Gastrocnemius medialis (tissue), 4 donors: ENCODE measurements at regions not wholly inside any gene's neighbourhood (a gene's known extent, or its start where the extent isn't known, plus 50 kb on each side); places are given as distances from the start of the nearest gene placed in this dataset.

ENCODE experiments used
- POLR2A ChIP-seq, 2 donors: fragments of 450-650 bp; IDR thresholded peaks; one replicate each; pipeline ENCODE4 v1.6.1; 2017; ENCODE audit warnings: antibody characterized with exemption in 2 of 2, mild to moderate bottlenecking in 2 of 2, moderate library complexity in 2 of 2
- TF ChIP-seq, protein P1 (sequence below), 5 experiments: fragments of 450-650 bp in 3 of 5; fragments of 200-600 bp in 2 of 5; sonication (generic) in 2 of 5; IDR thresholded peaks in 4 of 5; conservative IDR thresholded peaks in 1 of 5; 1 replicate in 4 of 5; 2 replicates in 1 of 5; pipeline ENCODE4 v1.5.1; 2016 to 2019; ENCODE audit warnings: antibody characterized with exemption in 5 of 5, mild to moderate bottlenecking in 3 of 5, moderate library complexity in 3 of 5

- TF ChIP-seq, protein P1, sequence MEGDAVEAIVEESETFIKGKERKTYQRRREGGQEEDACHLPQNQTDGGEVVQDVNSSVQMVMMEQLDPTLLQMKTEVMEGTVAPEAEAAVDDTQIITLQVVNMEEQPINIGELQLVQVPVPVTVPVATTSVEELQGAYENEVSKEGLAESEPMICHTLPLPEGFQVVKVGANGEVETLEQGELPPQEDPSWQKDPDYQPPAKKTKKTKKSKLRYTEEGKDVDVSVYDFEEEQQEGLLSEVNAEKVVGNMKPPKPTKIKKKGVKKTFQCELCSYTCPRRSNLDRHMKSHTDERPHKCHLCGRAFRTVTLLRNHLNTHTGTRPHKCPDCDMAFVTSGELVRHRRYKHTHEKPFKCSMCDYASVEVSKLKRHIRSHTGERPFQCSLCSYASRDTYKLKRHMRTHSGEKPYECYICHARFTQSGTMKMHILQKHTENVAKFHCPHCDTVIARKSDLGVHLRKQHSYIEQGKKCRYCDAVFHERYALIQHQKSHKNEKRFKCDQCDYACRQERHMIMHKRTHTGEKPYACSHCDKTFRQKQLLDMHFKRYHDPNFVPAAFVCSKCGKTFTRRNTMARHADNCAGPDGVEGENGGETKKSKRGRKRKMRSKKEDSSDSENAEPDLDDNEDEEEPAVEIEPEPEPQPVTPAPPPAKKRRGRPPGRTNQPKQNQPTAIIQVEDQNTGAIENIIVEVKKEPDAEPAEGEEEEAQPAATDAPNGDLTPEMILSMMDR (IDR thresholded peaks at IDR 0.05 in 4 of 5, conservative IDR thresholded peaks at IDR 0.05 in 1 of 5) = no peak
- TF ChIP-seq POLR2A (IDR thresholded peaks at IDR 0.05) = no peak
Observed at GRCh38 chr12:84356224-84356623, 556.4 kb downstream of the SLC6A15 start.
